Stomach (tissue), 8 donors: ENCODE measurements at regions not wholly inside any gene's neighbourhood (a gene's known extent, or its start where the extent isn't known, plus 50 kb on each side); places are given as distances from the start of the nearest gene placed in this dataset.
A peak's percentile ranks its signal among the peaks of the same experiment; 100 is the strongest.

Source experiments
- DNase-seq, 2 donors: peaks; one replicate each; pipeline versions ENCODE4 v3.0.0 to v3.0.0-alpha.2; 2013 to 2019
- H3K27ac ChIP-seq, 5 donors: fragments of 200-600 bp in 4 of 5; sonication (generic) in 4 of 5; one replicate each; pipeline ENCODE4 v1.5.1; 2013 to 2019; ENCODE audit warnings: mild to moderate bottlenecking in 1 of 5, moderate library complexity in 1 of 5
- H3K27me3 ChIP-seq, 3 donors: fragments of 200-600 bp; sonication (generic); one replicate each; pipeline ENCODE4 v1.5.1; 2017 to 2019; ENCODE audit warnings: mixed run types in 1 of 3
- H3K36me3 ChIP-seq, 4 donors: fragments of 200-600 bp; sonication (generic); 1 replicate in 3 of 4; 2 replicates in 1 of 4; pipeline ENCODE4 v1.5.1; 2016 to 2019
- H3K4me1 ChIP-seq, 4 donors: fragments of 200-600 bp; sonication (generic); one replicate each; pipeline ENCODE4 v1.5.1; 2016 to 2019
- H3K4me3 ChIP-seq, 4 donors: fragments of 200-600 bp; sonication (generic) in 3 of 4; one replicate each; pipeline ENCODE4 v1.5.1; 2016 to 2019; ENCODE audit warnings: mild to moderate bottlenecking in 1 of 4
- H3K9me3 ChIP-seq, 4 donors: fragments of 200-600 bp; sonication (generic); one replicate each; pipeline ENCODE4 v1.5.1; 2016 to 2019
- CTCF ChIP-seq, 7 experiments: fragments of 450-650 bp in 4 of 7; fragments of 200-600 bp in 3 of 7; sonication (generic) in 3 of 7; IDR thresholded peaks; one replicate each; pipeline ENCODE4 v1.5.1; 2016 to 2019; ENCODE audit warnings: antibody characterized with exemption in 7 of 7, control low read depth in 2 of 7, mild to moderate bottlenecking in 1 of 7
- EP300 ChIP-seq: sonication (generic); formaldehyde crosslinking; IDR thresholded peaks from one replicate; pipeline ENCODE4 v1.6.1; 2017; ENCODE audit warnings: antibody characterized with exemption
- POLR2A ChIP-seq, 4 donors: fragments of 450-650 bp; IDR thresholded peaks; one replicate each; pipeline ENCODE4 v1.6.1; 2016; ENCODE audit warnings: antibody characterized with exemption in 4 of 4, control low read depth in 2 of 4, mild to moderate bottlenecking in 1 of 4, moderate library complexity in 1 of 4
- POLR2AphosphoS5 ChIP-seq, 3 donors: sonication (generic); formaldehyde crosslinking; IDR thresholded peaks; one replicate each; pipeline ENCODE4 v1.6.1; 2016; ENCODE audit warnings: antibody characterized with exemption in 3 of 3
- WGBS, 5 donors: extraction: QIAGEN DNeasy Blood & Tissue Kit in 3 of 5; methylation state at CpG; one replicate each; pipeline versions ENCODE4 v1.1.5 to v1.1.7; 2013 to 2018; 5-methylcytosine and 5-hydroxymethylcytosine counted together
- intact Hi-C: fragments of 100-400 bp; cut with DNase I; formaldehyde crosslinking; loops from one replicate; pipeline ENCODE4 v1.15.1; 2023; ENCODE audit warnings: low total_unique reads
- donor health status: healthy with polysubstance abuse.
- donor health status: Bipolar disorder and iron deficiency.
- donor health status: healthy.

- 76 to 83% (median 80%) methylated on average over 3 of the region's 3 CpGs for WGBS, 5 donors
- Histone ChIP-seq H3K27me3 (no peaks in the 10 kb centered on the region), H3K27ac (no peak overlapping the region), H3K4me1 (peaks cover 0 to 3% (median 0%) of the 10 kb centered on the region in 4 donors), H3K4me3 (no peak overlapping the region), H3K9me3 (no peaks in the 10 kb centered on the region), H3K36me3 (no peaks in the 10 kb centered on the region)
- TF ChIP-seq POLR2AphosphoS5 (IDR thresholded peaks at IDR 0.05) (no peak), POLR2A (IDR thresholded peaks at IDR 0.05) (no peak), CTCF (IDR thresholded peaks at IDR 0.05) (no peak), EP300 (no peak)
- DNase-seq, result peak in 1 of 2 donors; percentile 20
- intact Hi-C loops, result no loop called here
These were observed 894.5 kb upstream of the ACVR2A start for GRCh38 chr2:146950361-146950760.

GRCh38 chr2:146949400-146949799 is 895.4 kb upstream of the ACVR2A start:
- Histone ChIP-seq H3K27ac (no peak overlapping the region), H3K9me3 (no peaks in the 10 kb centered on the region), H3K4me1 (peaks cover 0 to 3% (median 0%) of the 10 kb centered on the region in 4 donors), H3K4me3 (no peak overlapping the region), H3K27me3 (no peaks in the 10 kb centered on the region), H3K36me3 (no peaks in the 10 kb centered on the region)
- 85 to 91% (median 90%) methylated on average over 2 of the region's 2 CpGs for WGBS, 5 donors
- intact Hi-C loops, result no loop called here
- TF ChIP-seq EP300, result no peak
- no peak for DNase-seq

GRCh38 chr2:146944601-146945000 is 900.2 kb upstream of the ACVR2A start:
- intact Hi-C loops, result no loop called here
- WGBS, 5 donors, result 58 to 77% (median 70%) methylated on average over 4 of the region's 4 CpGs
- Histone ChIP-seq H3K4me3 (no peak overlapping the region), H3K9me3 (no peaks in the 10 kb centered on the region), H3K27ac (no peak overlapping the region), H3K4me1 (peaks cover 0 to 8% (median 0%) of the 10 kb centered on the region in 4 donors), H3K36me3 (no peaks in the 10 kb centered on the region), H3K27me3 (no peaks in the 10 kb centered on the region)
- TF ChIP-seq EP300, result no peak
- no peak for TF ChIP-seq CTCF (IDR thresholded peaks at IDR 0.05)
- TF ChIP-seq POLR2A (IDR thresholded peaks at IDR 0.05), result no peak
- TF ChIP-seq POLR2AphosphoS5 (IDR thresholded peaks at IDR 0.05), result no peak
- DNase-seq, result no peak

GRCh38 chr2:146939991-146940685 is 904.7 kb upstream of the ACVR2A start:
- H3K36me3 ChIP-seq, result no peaks in the 10 kb centered on the region
- peaks cover 0 to 8% (median 0%) of the 10 kb centered on the region in 4 donors for H3K4me1 ChIP-seq
- peak in 1 of 2 donors; percentile 17 for DNase-seq
- H3K4me3 ChIP-seq, result no peak overlapping the region
- H3K27me3 ChIP-seq, result no peaks in the 10 kb centered on the region
- H3K9me3 ChIP-seq, result peaks cover 0 to under 1% (median 0%) of the 10 kb centered on the region in 4 donors
- 40 to 62% (median 49%) methylated on average over 5 of the region's 5 CpGs for WGBS, 5 donors
- TF ChIP-seq CTCF (IDR thresholded peaks at IDR 0.05), result no peak
- no peak for TF ChIP-seq EP300
- TF ChIP-seq POLR2AphosphoS5 (IDR thresholded peaks at IDR 0.05), result peak in 1 of 3 donors; percentile 4
- TF ChIP-seq POLR2A (IDR thresholded peaks at IDR 0.05), result no peak
- intact Hi-C loops, result no loop called here
- peak overlapping the region in 2 of 5 donors; percentile 46 to 48 for H3K27ac ChIP-seq

GRCh38 chr2:146934921-146935320 is 909.9 kb upstream of the ACVR2A start:
- 58 to 78% (median 68%) methylated on average over 1 of the region's 1 CpG for WGBS, 5 donors
- intact Hi-C loops, result no loop called here
- TF ChIP-seq CTCF (IDR thresholded peaks at IDR 0.05) (no peak), EP300 (no peak), POLR2A (IDR thresholded peaks at IDR 0.05) (no peak), POLR2AphosphoS5 (IDR thresholded peaks at IDR 0.05) (no peak)

More at GRCh38 chr2:146934921-146935320, 909.9 kb upstream of the ACVR2A start:
- H3K27ac ChIP-seq, result no peak overlapping the region
- no peaks in the 10 kb centered on the region for H3K27me3 ChIP-seq
- no peak overlapping the region for H3K4me3 ChIP-seq
- DNase-seq, result no peak
- H3K9me3 ChIP-seq, result peaks cover 0 to 18% (median 2%) of the 10 kb centered on the region in 4 donors
- H3K4me1 ChIP-seq, result peaks cover 0 to 3% (median 0%) of the 10 kb centered on the region in 4 donors
- no peaks in the 10 kb centered on the region for H3K36me3 ChIP-seq
